Loucy (cell line): ENCODE measurements at regions not wholly inside any gene's neighbourhood (a gene's known extent, or its start where the extent isn't known, plus 50 kb on each side); places are given as distances from the start of the nearest gene placed in this dataset.

Source experiments
- CTCF ChIP-seq: fragments of 200-600 bp; sonication (generic); conservative IDR thresholded peaks from 2 replicates; pipeline ENCODE4 v1.5.1; 2014; ENCODE audit warnings: mild to moderate bottlenecking, antibody characterized with exemption, low read length
- EZH2phosphoT487 ChIP-seq: fragments of 200-600 bp; IDR thresholded peaks from 2 replicates; pipeline ENCODE4 v1.6.1; 2018; ENCODE audit warnings: antibody characterized with exemption, mild to moderate bottlenecking, moderate library complexity, borderline replicate concordance

GRCh38 chr12:13489246-13489645 lies 292.7 kb downstream of the EMP1 start:
- no peak for TF ChIP-seq CTCF
- no peak for TF ChIP-seq EZH2phosphoT487
